ENCODE measurements at regions not wholly inside any gene's neighbourhood (a gene's known extent, or its start where the extent isn't known, plus 50 kb on each side); places are given as distances from the start of the nearest gene placed in this dataset.

DNA sequence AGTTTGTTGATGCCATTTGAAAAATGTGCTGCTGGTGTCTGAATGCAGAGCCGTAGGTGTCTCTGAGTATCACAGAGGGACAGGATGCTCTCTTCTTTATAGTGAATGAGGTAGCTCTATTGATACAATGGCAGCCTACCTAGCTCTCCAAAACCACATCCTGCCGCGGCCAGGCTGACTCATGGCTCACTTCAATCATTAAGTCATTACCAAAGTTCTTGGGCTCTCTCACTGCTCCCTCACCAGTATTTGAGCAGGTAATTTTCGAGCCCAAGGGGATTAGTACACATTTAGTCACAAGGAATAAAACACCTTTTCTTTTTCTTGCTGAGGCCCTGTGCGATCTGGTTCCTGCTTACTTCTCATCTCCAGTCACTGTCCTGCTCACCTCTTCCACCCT, 509.0 kb upstream of the LARGE1 start:
- no peak for DNase-seq (ENCODE audit: low read depth in 3 of 3)

DNA sequence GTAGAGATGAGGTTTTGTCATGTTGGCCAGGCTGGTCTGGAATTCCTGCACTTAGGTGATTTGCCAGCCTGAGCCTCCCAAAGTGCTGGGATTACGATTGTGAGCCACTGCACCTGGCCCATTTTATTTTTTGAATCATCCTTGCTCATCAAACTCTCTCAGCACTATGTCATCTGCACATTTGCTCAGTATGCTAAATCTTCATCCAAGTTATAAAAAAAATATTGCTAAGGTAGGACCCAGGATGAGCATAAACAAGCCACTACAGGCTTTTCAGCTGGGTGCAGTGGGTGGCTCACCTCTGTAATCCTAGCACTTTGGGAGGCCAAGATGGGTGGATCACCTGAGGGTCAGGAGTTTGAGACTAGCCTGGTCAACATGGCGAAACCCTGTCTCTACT, 510.1 kb upstream of the LARGE1 start:
- no peak for DNase-seq (ENCODE audit: low read depth in 3 of 3)

DNA sequence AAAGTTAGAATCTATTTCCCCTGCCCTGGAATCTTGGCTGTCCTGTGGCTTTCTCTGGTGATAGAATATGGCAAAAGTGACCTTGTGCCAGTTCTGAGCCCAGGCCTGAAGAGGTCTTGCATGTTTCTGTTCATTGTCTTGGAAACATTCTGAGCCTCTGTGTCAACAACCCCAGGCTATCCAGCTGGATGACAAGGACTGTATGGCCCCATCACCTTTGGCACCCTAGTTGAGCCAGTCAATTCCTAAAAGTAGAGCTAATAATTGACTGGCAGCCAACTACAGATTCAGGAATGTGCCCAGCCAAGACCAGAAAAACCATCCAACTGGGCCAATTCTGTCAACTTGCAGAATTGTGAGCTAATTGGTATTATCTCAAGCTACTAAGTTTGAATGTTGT, 514.1 kb upstream of the LARGE1 start:
- DNase-seq (ENCODE audit: low read depth in 3 of 3): no peak

DNA sequence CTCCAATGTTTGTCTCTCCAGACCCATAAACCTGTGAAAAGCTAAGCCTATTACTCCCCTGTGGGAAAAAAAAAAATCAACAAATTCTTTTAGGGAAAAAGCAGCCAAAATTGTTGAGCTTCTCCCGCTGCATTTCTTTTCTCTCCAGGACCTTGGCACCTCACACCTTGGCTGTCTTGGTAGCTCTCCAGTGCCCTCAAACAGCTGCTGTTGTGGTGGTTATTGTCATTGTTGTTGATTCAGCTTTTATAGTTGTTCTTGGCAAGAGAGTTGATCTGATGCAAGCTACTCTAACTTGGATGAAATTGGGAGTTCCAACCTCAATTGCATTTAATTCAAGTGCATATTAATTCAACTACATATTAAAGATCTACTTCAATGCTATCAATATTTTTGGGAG, 516.9 kb upstream of the LARGE1 start:
- DNase-seq (ENCODE audit: low read depth in 3 of 3): no peak

DNA sequence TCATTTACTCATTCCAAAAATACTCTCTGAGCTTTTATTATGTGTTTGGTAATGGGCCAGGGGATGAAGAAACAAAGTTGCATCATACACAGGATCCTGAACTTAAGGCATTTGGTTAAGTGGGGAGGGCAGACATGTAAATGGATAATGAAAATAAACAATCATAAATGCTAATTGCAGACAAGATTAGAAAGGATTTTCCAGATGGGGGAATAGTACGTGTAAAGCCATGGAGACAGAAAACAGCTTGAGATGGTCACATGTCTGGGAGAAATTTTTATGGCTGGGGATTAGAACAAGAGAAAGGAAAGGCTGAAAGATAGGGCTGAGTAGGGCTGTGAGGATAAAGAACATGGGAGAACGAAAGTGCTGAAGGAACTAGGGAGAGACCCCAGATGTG, 534.3 kb upstream of the LARGE1 start:
- DNase-seq (ENCODE audit: low read depth in 3 of 3): no peak

DNA sequence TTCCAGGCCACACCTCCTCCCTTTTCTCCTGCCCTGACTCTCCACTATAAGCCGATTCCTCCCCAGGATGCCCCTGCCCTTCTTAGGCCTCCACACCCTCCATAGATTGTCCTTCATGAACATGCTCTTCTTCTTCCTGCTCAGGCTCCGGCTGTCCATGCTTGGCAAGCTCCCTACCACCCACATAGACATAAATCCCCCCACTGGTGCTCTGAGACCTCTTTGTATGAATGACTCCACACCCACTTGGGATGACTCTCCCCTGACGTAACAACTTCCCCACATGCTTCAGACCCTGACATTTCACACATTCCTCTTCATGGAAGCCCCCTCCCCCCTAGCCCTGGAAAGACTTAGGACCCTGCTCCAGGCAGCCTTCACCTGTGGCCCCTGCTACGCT, 542.5 kb upstream of the LARGE1 start:
- no peak for DNase-seq (ENCODE audit: low read depth in 3 of 3)

DNA sequence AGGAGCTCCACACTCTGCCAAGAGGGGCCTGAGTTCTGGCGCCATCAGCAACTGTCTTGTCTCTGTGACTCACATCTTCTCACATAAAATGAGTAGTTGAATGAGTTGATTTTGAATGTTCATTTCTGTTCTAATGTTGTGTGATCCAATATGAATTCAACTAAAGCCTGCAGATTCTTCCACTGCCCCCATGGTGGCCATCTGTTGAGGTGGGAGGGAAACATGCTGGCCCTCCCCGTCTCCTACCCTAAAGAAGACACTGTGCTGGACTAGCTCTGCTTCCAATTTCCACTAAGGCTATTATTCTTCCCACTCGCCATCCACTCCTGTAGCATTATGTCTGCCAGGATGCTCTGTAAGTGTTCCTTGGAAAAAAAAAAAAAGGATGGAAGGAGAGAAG, 555.6 kb upstream of the LARGE1 start:
- no peak for DNase-seq (ENCODE audit: low read depth in 3 of 3)

DNA sequence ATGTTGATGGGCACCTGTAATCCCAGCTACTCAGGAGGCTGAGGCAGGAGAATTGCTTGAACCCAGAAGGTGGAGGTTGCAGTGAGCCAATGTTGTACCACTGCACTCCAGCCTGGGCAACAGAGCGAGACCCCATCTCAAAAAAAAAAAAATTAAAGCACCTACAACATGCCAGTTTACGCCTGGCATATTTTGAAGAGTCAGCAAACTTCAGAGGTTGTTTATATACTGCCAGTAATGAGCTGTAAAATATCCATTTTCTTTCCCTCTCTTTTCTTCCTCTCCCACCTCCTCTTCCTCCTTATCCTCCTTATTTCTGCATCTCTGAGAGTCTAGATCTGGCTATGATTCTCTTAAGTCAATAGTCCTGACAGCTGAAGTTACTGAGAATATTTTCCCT, 556.5 kb upstream of the LARGE1 start:
- DNase-seq (ENCODE audit: low read depth in 3 of 3): no peak

DNA sequence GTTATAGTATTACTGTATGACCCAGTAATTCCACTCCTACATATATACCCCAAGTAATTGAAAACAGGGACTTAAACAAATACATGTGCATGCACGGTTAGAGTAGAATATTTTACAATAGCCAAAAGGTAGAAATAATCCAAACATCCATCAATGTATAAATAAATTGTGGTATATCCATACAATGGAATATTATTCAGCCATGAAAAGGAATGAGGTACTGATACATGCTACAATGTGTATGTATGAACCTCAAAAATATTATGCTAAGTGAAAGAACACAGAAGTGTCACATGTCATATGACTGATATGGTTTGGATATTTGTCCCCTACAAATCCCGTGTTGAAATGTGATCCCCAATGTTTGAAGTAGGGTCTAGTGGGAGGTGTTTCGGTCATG, 560.8 kb upstream of the LARGE1 start:
- no peak for DNase-seq (ENCODE audit: low read depth in 3 of 3)

DNA sequence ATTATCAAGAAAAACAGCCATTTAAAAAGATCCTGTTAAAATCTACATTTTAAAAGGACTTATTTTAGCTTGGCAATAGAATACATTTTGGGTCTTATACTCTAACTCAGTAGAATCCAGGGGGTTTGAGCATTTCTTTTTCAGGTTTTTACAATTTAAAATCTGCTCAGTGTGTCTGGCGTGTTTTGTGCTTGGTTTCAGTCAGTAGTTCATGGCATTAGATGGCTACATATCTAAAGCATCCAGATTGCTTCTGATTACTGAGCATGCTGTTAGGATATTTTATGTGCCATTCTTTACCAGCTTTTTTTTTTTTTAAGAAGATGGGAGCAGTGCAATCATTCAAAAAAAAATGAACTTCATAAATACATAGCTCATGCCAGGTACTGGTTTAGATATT, 566.1 kb upstream of the LARGE1 start:
- no peak for DNase-seq (ENCODE audit: low read depth in 3 of 3)

DNA sequence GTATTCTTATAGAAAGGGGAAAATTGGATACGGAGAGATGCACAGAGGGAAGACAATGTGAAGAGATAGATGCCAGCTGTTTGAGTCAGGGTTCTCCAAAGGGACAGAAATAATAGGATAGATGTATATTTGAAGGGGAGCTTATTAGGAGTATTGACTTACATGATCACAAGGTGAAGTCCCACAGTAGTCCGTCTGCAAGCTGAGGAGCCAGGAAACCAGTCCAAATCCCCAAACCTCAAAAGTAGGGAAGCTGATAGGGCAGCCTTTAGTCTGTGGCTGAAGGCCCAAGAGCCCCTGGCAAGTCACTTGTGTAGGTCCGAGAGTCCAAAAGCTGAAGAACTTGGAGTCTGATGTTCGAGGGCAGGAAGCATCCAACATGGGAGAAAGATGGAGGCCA, 569.6 kb upstream of the LARGE1 start:
- no peak for DNase-seq (ENCODE audit: low read depth in 3 of 3)

DNA sequence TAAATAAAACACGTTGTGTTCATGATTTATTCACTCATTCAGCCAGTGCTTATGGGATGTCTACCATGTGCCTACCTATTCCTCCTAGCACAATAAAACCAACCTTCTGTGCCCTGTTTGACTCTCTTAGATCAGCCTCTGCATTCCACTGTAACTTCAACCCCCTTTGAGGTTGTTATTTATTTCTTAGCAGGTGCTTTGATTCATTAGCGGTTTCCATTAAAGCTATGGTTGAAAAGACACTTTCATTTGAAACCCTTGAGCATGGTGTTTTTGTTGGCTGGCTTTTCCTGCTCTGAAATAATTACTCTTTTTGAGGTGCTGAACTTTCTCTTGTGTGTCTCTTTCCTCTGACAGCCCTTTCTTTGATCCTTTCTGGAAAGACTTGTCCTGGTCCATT, 570.6 kb upstream of the LARGE1 start:
- DNase-seq (ENCODE audit: low read depth in 3 of 3): no peak

DNA sequence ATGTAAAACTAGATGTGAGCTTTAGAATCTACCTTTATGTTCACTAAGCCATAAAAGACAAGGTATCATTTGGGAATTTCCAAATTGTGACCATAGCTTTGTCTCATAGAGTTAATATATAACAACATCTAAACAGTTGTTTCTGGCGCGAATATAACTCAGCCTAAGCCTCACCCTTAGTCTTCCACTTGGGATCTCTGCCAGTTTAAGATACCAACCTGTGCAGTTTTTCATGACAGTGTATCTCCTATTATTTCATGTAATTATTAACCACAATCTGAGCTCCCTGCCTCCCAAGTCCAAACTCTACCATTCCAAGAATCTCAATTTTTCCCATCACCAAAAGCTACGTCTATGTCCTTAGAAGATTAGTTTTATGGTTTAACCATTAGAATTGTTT, 572.5 kb upstream of the ISX start:
- no peak for DNase-seq (ENCODE audit: low read depth in 3 of 3)

DNA sequence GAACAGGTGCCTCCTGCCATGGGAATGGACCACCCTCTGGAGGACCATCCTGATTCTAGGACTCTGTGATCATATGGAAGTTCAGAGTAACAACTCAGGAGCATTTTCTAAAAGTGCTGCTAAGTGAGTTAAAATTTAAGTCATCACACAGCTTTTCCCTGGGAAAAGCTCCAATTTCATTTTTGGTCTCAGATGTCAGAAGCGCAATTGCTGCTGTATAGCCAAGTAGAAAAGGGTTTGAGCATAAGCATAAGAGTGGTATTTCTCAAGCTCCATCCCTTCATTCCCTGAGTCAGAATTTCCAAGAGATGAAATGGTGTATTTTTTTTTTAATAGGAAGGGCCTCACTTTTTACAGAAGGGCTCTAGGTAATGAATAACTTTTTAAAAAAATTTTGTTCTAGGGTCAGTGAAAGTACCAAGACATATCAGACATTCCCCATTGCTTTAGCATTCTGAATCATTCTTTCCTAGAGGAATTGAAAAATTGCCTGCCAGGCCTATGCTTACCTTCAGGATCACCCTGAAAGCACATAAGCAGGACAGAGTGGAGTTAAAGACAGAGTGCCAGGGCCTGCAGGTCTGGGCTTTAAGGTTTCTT, 564.5 kb upstream of the ISX start:
- DNase-seq (ENCODE audit: low read depth in 3 of 3): no peak

DNA sequence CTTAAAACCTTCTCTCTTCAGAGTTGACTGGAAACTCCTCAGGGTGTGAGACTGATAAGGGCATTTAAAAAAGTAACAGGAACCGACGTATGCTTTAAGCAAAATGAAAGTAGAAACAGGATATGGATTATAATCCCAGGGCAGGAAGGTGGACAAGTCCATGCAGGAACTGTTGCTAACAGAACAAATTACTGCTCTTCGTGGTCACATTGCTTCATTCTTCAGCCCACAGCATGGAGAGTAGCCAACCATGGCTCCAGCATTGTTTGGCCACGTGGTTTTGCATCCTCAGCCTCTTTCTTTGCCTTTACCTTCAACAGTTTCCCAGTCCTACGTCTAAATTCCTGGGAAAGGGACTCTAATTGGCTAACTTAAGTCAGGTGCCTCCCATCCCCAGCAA, 563.1 kb upstream of the ISX start:
- DNase-seq (ENCODE audit: low read depth in 3 of 3): no peak

DNA sequence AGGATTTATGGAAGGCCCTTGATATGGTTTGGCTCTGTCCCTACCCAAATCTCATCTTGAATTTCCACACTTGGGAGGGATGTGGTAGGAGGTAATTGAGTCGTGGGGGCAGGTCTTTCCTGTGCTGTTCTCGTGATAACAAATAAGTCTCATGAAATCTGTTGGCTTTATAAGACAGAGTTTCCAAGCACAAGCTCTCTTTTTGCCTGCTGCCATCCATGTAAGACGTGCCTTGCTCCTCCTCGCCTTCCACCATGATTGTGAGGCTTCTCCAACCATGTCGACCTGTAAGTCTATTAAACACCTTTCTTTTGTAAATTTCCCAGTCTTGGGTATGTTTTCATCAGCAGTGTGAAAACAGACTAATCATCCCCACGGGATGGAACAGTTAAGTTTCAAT, 557.2 kb upstream of the ISX start:
- DNase-seq (ENCODE audit: low read depth in 3 of 3): no peak

DNA sequence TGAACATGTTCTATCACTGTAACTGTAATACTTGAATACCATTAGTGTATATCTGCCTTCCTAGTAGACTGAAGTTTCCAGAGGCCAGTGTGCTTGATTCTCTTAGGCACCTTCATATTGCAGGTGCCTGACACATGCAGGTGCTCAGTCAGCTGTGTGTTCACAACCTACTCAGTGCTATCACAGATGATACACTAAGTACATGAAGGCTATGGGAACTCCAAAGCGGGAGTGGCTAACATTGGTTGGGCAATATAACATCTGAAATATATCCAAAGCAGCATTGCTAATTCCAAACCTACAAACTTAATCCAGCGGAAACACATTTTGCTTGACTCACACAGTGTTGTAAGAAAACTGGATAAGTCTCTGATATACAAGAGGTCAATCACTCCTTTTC, 539.3 kb upstream of the ISX start:
- DNase-seq (ENCODE audit: low read depth in 3 of 3): no peak

DNA sequence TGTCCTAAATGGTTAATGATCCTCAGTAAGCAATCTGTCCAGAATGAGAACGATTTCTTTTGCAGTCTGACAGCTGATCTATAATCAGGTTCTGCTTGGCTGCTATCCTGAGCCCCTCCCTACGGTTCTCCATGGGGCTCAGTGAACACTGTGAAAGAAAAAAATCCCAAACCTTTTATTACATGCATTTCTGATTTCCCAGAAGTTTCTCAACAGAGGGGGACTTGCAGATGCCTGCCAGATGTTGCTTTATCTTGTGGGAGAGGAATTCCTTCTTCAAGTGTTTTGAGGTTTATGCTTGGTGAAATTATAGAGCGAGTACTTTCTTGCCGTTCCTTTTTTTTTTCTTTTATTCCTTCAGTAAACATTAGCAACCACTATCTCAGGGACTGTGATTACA, 531.9 kb upstream of the ISX start:
- no peak for DNase-seq (ENCODE audit: low read depth in 3 of 3)

DNA sequence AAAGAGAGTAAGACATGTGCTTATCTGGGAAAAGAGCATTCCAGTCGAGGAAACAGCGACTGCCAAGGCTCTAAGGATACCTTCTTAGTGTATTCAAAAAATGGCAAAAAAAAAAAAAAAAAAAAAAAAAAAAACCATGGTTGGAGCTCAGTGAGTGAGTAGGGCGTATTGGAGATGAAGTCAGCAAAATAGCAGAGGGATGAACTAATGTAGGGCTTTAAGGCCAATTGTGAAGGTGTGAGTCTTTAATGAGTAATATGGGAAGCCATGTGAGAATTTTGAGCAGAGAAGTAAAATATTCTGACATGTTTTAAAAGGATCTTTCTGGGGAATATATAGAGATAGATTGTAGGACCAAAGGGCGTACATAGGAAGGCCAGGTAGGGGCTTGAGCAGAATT, 498.6 kb upstream of the ISX start:
- no peak for DNase-seq (ENCODE audit: low read depth in 3 of 3)

DNA sequence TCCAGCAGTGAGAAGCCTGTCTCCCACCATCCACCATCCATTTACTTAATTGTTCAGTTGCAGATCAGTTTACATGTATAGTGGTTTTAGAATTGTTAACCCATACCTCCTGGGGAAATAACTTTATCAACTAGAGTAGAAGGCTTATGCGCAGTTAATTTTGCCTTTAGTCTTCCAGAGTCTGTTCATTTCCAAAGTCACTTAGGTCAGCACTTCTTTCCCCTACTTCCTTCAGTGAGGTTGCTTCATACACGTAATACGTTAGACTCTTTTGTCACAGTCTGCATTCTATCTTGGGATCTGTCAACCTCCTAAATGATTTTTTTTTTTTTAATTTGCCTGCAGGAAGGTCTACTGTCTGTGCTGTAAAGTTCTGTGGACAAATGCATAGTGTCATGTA, 495.6 kb upstream of the ISX start:
- DNase-seq (ENCODE audit: low read depth in 3 of 3): no peak

DNA sequence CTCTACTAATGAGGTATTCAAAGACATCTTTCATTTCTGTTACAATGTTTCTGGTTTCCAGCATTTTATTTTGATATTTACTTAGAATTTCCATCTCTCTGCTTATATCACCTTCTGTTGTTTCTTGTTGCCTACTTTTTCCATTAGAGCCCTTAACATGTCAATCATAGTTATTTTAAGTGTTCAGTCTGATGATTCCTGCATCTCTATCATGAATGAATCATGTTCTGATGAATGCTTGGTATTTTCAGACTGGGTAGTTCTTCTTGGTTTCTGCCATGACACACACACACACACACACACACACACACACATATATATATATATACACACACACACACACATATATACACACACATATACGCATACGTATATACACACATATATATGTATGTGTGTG, 486.4 kb upstream of the ISX start:
- no peak for DNase-seq (ENCODE audit: low read depth in 3 of 3)

DNA sequence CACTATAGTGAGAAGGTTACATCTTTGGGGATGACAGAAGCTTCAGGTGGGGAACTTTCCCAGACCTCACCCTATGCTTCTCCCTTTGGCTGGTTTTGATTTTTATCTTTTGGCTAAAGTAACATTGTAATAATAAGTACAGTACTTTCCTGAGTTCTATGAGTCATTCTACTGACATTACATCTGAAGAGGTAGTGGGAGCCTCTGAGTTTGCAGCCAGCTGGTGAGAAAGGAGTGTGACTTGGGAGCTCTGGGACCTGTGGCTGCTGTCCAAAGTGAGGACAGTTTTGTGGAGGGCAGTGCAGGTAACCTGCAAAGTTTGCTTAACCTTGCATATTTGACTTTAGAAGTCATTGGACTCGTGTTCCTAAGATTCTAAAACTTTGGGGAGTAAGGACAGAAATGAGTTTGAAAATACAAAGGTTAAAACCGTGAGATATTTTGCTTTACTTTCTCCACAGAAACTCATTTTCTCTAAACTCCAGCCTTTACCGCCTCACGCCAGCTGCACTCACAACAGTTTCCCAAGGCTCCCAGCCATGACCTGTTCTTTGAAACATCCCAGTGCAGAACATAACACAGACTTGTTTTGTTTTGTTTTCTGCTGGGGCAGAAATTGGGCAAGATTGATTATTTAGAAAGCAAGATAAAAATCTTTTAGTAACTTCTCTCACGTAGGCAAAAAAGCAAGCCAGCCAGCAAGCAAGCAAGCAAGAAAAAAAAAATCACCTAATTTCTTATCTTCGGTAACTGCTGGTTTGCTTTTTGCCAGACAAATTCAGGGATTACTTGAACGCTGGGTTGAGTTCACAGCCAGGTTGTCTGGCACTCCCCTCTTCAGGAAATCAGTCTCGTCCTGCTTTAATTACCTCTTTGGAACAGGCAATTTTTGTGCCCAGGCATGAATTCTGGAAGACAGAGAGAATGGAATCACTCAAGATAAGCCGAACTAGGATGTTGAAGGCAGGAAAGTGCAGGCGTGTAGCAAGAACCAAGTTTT, 478.3 kb upstream of the ISX start:
- DNase-seq (ENCODE audit: low read depth in 3 of 3): no peak

DNA sequence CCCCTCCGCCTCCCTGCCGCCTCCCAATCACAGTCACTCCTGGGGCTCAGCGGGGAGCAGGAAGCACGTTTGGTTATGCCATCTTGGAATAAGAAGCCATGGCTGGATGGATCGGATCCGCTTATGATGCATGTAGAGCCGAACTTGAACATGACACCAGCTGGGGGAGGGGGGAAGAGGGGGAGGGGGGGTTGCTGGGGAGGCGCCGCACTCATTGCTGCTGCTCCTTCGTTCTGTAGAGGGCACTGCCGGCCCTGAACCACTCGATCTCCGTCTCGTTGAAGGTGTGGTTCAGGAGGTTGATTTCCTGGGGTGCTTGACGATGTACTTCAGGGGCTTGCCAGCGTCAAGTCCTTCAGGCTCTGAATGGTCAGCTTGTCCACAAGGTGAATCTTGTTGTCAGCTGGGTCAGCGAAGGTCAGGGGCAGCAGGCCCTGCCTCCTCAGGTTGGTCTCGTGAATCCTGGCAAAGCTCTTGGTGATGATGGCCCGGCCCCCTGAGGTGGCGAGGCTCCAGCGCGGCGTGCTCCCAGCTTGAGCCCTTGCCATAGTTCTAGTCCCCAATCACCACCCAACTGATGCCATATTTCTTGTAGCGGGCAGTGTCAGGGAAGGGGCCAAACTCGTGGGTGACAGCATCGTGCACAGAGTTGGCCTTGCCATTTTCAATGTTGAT, 476.9 kb upstream of the ISX start:
- DNase-seq (ENCODE audit: low read depth in 3 of 3): no peak
